ENCODE measurements at regions not wholly inside any gene's neighbourhood (a gene's known extent, or its start where the extent isn't known, plus 50 kb on each side); places are given as distances from the start of the nearest gene placed in this dataset.

DNA sequence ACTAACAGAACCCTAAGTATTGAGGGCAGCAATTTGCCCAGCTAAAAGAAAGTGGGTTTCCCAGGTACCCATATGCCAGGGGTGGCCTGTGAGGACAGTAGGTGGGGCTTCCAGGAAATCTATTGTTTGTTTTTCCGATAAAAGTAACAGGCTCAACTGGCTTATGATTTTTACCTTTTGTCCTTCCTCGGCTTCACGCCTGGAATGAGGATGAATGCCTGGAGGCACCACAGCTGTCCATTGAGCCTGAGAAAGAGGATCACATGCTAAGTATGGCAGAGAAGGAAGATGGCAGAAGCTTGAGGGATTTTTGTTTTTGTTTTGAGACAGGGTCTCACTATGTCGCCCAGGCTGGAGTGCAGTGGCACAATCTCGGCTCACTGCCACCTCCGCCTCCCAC lies 84.1 kb downstream of the KLF4 start:
- TF ChIP-seq, protein P1, sequence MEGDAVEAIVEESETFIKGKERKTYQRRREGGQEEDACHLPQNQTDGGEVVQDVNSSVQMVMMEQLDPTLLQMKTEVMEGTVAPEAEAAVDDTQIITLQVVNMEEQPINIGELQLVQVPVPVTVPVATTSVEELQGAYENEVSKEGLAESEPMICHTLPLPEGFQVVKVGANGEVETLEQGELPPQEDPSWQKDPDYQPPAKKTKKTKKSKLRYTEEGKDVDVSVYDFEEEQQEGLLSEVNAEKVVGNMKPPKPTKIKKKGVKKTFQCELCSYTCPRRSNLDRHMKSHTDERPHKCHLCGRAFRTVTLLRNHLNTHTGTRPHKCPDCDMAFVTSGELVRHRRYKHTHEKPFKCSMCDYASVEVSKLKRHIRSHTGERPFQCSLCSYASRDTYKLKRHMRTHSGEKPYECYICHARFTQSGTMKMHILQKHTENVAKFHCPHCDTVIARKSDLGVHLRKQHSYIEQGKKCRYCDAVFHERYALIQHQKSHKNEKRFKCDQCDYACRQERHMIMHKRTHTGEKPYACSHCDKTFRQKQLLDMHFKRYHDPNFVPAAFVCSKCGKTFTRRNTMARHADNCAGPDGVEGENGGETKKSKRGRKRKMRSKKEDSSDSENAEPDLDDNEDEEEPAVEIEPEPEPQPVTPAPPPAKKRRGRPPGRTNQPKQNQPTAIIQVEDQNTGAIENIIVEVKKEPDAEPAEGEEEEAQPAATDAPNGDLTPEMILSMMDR (conservative IDR thresholded peaks at IDR 0.05; ENCODE audit: low read length) = no peak
- no peak for TF ChIP-seq EZH2phosphoT487 (IDR thresholded peaks at IDR 0.05; ENCODE audit: borderline replicate concordance)

DNA sequence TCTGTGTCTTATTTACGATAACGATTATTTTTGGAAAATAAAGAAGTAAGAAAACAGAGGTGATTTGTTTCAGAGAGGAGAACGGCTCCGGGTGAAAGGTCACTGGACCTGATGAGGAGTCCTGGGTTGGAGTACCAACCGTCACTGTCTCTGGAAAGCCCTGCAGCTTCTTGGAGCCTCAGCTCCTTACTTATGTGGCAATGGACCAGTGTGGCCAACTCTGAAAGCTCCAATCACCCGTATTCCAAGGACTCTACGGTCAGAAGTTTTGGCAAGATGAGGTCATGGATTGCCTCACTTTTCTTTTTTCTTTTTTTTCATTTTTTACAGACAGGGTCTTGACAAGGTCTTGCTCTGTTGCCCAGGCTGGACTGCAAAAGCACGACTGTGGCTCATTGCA lies 84.8 kb downstream of the KLF4 start:
- H3K9ac ChIP-seq (ENCODE audit: low read depth, low read length, poor library complexity, severe bottlenecking) = no peak overlapping the region
- H3K4me1 ChIP-seq (ENCODE audit: insufficient read depth, low read length, poor library complexity, severe bottlenecking) = no peaks in the 10 kb centered on the region
- no peaks in the 10 kb centered on the region for H3K36me3 ChIP-seq (ENCODE audit: insufficient read depth, low read length)
- H2AFZ ChIP-seq (ENCODE audit: low read length) = no peak overlapping the region
- H3K9me2 ChIP-seq (replicated peaks; ENCODE audit: low read depth, low read length) = no peaks in the 10 kb centered on the region
- no peak overlapping the region for H3K4me3 ChIP-seq (ENCODE audit: low read length, poor library complexity, severe bottlenecking)
- H3K4me2 ChIP-seq (ENCODE audit: low read depth, low read length, poor library complexity, severe bottlenecking) = no peak overlapping the region
- TF ChIP-seq, protein P1 (conservative IDR thresholded peaks at IDR 0.05; ENCODE audit: low read length) = no peak
- no peak for TF ChIP-seq EZH2phosphoT487 (IDR thresholded peaks at IDR 0.05; ENCODE audit: borderline replicate concordance)
- H3K9me3 ChIP-seq (ENCODE audit: insufficient read depth, low read depth, low read length) = no peaks in the 10 kb centered on the region
- no peaks in the 10 kb centered on the region for H3F3A ChIP-seq (ENCODE audit: low read depth)
- no peaks in the 10 kb centered on the region for H3K79me2 ChIP-seq (ENCODE audit: insufficient read depth, low read length)
- H4K20me1 ChIP-seq (ENCODE audit: insufficient read depth, low read length, poor library complexity, severe bottlenecking) = no peaks in the 10 kb centered on the region
- H3K27me3 ChIP-seq (ENCODE audit: insufficient read depth, low read length, poor library complexity, severe bottlenecking) = no peaks in the 10 kb centered on the region

More for the DNA sequence above, 84.1 kb downstream of the KLF4 start:
- Histone ChIP-seq H3K9me3 (ENCODE audit: insufficient read depth, low read depth, low read length) (no peaks in the 10 kb centered on the region), H3K4me3 (ENCODE audit: low read length, poor library complexity, severe bottlenecking) (no peak overlapping the region), H3K4me2 (ENCODE audit: low read depth, low read length, poor library complexity, severe bottlenecking) (no peak overlapping the region), H3K27me3 (ENCODE audit: insufficient read depth, low read length, poor library complexity, severe bottlenecking) (no peaks in the 10 kb centered on the region), H3K9me2 (replicated peaks; ENCODE audit: low read depth, low read length) (no peaks in the 10 kb centered on the region), H3K36me3 (ENCODE audit: insufficient read depth, low read length) (no peaks in the 10 kb centered on the region), H3F3A (ENCODE audit: low read depth) (no peaks in the 10 kb centered on the region), H3K79me2 (ENCODE audit: insufficient read depth, low read length) (no peaks in the 10 kb centered on the region), H3K4me1 (ENCODE audit: insufficient read depth, low read length, poor library complexity, severe bottlenecking) (no peaks in the 10 kb centered on the region), H2AFZ (ENCODE audit: low read length) (no peak overlapping the region), H3K9ac (ENCODE audit: low read depth, low read length, poor library complexity, severe bottlenecking) (no peak overlapping the region), H4K20me1 (ENCODE audit: insufficient read depth, low read length, poor library complexity, severe bottlenecking) (no peaks in the 10 kb centered on the region)

DNA sequence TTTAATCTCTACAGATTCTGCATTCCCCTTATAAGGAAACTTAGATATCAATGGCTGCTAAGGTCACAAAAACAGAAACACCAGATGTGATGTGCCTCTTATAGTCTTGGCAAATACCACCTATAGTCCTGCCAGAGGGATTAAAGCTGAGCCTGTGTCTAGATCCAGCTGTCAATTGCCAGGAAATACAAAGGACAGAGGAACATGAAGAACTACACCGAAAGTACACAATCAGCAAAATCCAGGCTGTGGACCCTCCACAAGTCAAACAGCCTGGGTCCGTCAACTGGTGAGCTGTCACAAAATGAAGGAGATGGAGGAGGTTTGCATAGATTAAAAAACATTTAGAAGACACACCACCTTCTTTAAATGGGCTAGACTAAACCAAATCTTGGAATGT lies 85.4 kb downstream of the KLF4 start:
- H4K20me1 ChIP-seq (ENCODE audit: insufficient read depth, low read length, poor library complexity, severe bottlenecking) = no peaks in the 10 kb centered on the region
- H3K4me3 ChIP-seq (ENCODE audit: low read length, poor library complexity, severe bottlenecking) = no peak overlapping the region
- H3K36me3 ChIP-seq (ENCODE audit: insufficient read depth, low read length) = no peaks in the 10 kb centered on the region
- H3K4me1 ChIP-seq (ENCODE audit: insufficient read depth, low read length, poor library complexity, severe bottlenecking) = no peaks in the 10 kb centered on the region
- TF ChIP-seq, protein P1 (conservative IDR thresholded peaks at IDR 0.05; ENCODE audit: low read length) = no peak
- no peak for TF ChIP-seq EZH2phosphoT487 (IDR thresholded peaks at IDR 0.05; ENCODE audit: borderline replicate concordance)
- no peak overlapping the region for H2AFZ ChIP-seq (ENCODE audit: low read length)
- H3F3A ChIP-seq (ENCODE audit: low read depth) = no peaks in the 10 kb centered on the region
- H3K4me2 ChIP-seq (ENCODE audit: low read depth, low read length, poor library complexity, severe bottlenecking) = no peak overlapping the region
- no peaks in the 10 kb centered on the region for H3K27me3 ChIP-seq (ENCODE audit: insufficient read depth, low read length, poor library complexity, severe bottlenecking)
- no peaks in the 10 kb centered on the region for H3K9me2 ChIP-seq (replicated peaks; ENCODE audit: low read depth, low read length)
- H3K9ac ChIP-seq (ENCODE audit: low read depth, low read length, poor library complexity, severe bottlenecking) = no peak overlapping the region
- no peaks in the 10 kb centered on the region for H3K79me2 ChIP-seq (ENCODE audit: insufficient read depth, low read length)
- H3K9me3 ChIP-seq (ENCODE audit: insufficient read depth, low read depth, low read length) = no peaks in the 10 kb centered on the region

Data from Loucy (cell line).